ENCODE measurements at regions not wholly inside any gene's neighbourhood (a gene's known extent, or its start where the extent isn't known, plus 50 kb on each side); places are given as distances from the start of the nearest gene placed in this dataset.

- Histone ChIP-seq H3K36me3 (no peaks in the 10 kb centered on the region), H3K9me3 (no peaks in the 10 kb centered on the region), H3K4me3 (no peak overlapping the region), H3K27ac (no peak overlapping the region), H3K27me3 (no peaks in the 10 kb centered on the region), H3K4me1 (no peaks in the 10 kb centered on the region)
- intact Hi-C loops (cut with DNase I; ENCODE audit: low total_unique reads), result no loop called here
- no peak for TF ChIP-seq POLR2A (IDR thresholded peaks at IDR 0.05)
- TF ChIP-seq POLR2AphosphoS5 (IDR thresholded peaks at IDR 0.05), result no peak
- TF ChIP-seq, protein P1, sequence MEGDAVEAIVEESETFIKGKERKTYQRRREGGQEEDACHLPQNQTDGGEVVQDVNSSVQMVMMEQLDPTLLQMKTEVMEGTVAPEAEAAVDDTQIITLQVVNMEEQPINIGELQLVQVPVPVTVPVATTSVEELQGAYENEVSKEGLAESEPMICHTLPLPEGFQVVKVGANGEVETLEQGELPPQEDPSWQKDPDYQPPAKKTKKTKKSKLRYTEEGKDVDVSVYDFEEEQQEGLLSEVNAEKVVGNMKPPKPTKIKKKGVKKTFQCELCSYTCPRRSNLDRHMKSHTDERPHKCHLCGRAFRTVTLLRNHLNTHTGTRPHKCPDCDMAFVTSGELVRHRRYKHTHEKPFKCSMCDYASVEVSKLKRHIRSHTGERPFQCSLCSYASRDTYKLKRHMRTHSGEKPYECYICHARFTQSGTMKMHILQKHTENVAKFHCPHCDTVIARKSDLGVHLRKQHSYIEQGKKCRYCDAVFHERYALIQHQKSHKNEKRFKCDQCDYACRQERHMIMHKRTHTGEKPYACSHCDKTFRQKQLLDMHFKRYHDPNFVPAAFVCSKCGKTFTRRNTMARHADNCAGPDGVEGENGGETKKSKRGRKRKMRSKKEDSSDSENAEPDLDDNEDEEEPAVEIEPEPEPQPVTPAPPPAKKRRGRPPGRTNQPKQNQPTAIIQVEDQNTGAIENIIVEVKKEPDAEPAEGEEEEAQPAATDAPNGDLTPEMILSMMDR (IDR thresholded peaks at IDR 0.05), result no peak
- DNase-seq (ENCODE audit: low spot score in 2 of 2), result no peak
These were observed 90.6 kb upstream of the TOP1 start for GRCh38 chr20:40938020-40938419.

DNA sequence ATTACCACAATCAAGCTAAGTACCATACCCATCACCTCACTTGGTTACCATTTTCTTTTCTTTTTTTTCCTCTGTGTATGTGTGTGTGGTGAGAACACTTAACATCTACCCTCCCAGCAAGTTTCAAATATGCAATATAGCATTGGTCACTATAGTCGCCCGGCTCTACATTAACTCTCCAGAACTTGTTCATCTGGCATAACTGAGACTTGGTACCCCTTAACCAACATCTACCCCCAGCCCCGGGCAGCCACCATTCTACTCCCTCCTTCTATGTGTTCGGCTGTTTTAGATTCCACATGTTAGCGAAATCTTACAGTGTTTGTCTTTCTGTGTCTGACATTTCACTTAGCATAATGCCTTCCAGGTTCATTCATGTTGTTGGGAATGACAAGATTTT lies 89.0 kb upstream of the TOP1 start:
- H3K27me3 ChIP-seq, result no peaks in the 10 kb centered on the region
- H3K4me3 ChIP-seq, result no peak overlapping the region
- no peaks in the 10 kb centered on the region for H3K9me3 ChIP-seq
- no peak overlapping the region for H3K27ac ChIP-seq
- DNase-seq (ENCODE audit: low spot score in 2 of 2), result no peak
- H3K36me3 ChIP-seq, result no peaks in the 10 kb centered on the region
- no peaks in the 10 kb centered on the region for H3K4me1 ChIP-seq
- intact Hi-C loops (cut with DNase I; ENCODE audit: low total_unique reads), result no loop called here
- TF ChIP-seq, protein P1 (IDR thresholded peaks at IDR 0.05), result no peak
- TF ChIP-seq POLR2AphosphoS5 (IDR thresholded peaks at IDR 0.05) (no peak), POLR2A (IDR thresholded peaks at IDR 0.05) (no peak)

DNA sequence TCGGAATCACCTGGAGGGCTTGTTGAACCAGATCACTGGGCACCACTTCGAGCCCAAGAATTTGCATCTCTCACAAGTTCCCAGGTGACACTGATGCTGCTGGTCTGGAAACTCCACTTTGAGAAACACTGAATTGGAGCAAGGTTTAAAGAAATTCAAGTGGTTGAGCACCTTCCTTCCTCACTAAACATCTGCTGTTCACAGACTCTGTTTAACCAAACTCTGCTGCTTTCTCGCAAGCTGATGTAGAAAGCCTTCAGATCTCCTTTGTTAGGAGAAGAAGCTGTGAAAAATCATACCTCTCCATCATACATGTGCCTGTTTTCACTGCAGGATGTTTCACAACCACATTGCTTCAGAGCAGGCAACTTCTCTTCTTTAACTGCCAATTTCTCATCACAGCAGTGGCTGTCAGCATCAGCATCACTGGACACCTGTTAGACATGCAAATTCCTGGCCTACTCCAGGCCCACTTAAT lies 87.5 kb upstream of the TOP1 start:
- Histone ChIP-seq H3K27me3 (no peaks in the 10 kb centered on the region), H3K36me3 (no peaks in the 10 kb centered on the region), H3K9me3 (no peaks in the 10 kb centered on the region), H3K4me1 (no peaks in the 10 kb centered on the region), H3K27ac (no peak overlapping the region), H3K4me3 (no peak overlapping the region)
- DNase-seq (ENCODE audit: low spot score in 2 of 2), result no peak
- TF ChIP-seq, protein P1 (IDR thresholded peaks at IDR 0.05), result no peak
- no peak for TF ChIP-seq POLR2AphosphoS5 (IDR thresholded peaks at IDR 0.05)
- no peak for TF ChIP-seq POLR2A (IDR thresholded peaks at IDR 0.05)
- intact Hi-C loops (cut with DNase I; ENCODE audit: low total_unique reads), result no loop called here

DNA sequence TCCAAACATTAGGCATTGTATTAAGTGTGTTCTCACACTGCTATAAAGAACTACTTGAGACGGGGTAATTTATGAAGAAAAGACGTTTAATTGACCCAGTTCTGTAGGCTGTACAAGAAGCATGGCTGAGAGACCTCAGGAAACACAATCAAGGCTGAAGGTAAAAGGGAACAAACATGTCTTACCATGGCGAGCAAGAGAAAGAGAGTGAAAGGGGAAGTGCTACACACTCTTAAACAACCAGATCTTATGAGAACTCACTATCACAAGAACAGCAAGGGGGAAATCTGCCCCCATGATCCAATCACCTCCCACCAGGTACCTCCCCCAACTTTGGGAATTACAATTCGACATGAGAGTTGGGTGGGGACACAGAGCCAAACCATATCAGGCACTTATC lies 86.6 kb upstream of the TOP1 start:
- H3K4me3 ChIP-seq, result no peak overlapping the region
- no peak for DNase-seq (ENCODE audit: low spot score in 2 of 2)
- H3K4me1 ChIP-seq, result no peaks in the 10 kb centered on the region
- TF ChIP-seq POLR2A (IDR thresholded peaks at IDR 0.05), result no peak
- no peak for TF ChIP-seq POLR2AphosphoS5 (IDR thresholded peaks at IDR 0.05)
- TF ChIP-seq, protein P1 (IDR thresholded peaks at IDR 0.05), result no peak
- H3K27me3 ChIP-seq, result no peaks in the 10 kb centered on the region
- no peaks in the 10 kb centered on the region for H3K9me3 ChIP-seq
- H3K27ac ChIP-seq, result no peak overlapping the region
- H3K36me3 ChIP-seq, result no peaks in the 10 kb centered on the region
- intact Hi-C loops (cut with DNase I; ENCODE audit: low total_unique reads), result no loop called here

DNA sequence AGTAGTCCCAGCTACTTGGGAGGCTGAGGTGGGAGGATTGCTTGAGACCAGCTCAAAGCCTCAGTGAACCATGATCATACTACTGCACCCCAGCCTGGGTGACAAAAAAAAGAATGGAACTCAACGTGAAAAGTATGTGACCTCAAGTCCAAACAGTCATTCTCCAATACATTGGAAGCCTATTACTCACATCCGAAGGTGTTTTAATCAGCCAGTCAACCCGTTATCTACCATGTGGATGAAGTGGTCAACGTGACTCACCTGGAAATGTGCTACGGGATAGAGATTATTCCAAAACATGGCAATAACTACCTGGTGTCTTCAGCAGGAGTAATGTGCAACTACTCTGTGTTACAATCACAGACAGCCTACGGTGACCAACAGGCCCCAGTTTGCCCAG lies 85.8 kb upstream of the TOP1 start:
- Histone ChIP-seq H3K4me3 (no peak overlapping the region), H3K27me3 (no peaks in the 10 kb centered on the region), H3K4me1 (no peaks in the 10 kb centered on the region), H3K36me3 (no peaks in the 10 kb centered on the region), H3K27ac (no peak overlapping the region), H3K9me3 (no peaks in the 10 kb centered on the region)
- TF ChIP-seq POLR2A (IDR thresholded peaks at IDR 0.05), result no peak
- intact Hi-C loops (cut with DNase I; ENCODE audit: low total_unique reads), result no loop called here
- DNase-seq (ENCODE audit: low spot score in 2 of 2), result no peak

GRCh38 chr20:40943591-40943990 lies 85.0 kb upstream of the TOP1 start:
- Histone ChIP-seq H3K27ac (no peak overlapping the region), H3K4me1 (no peaks in the 10 kb centered on the region), H3K27me3 (no peaks in the 10 kb centered on the region), H3K9me3 (no peaks in the 10 kb centered on the region), H3K36me3 (no peaks in the 10 kb centered on the region), H3K4me3 (no peak overlapping the region)
- no peak for DNase-seq (ENCODE audit: low spot score in 2 of 2)
- intact Hi-C loops (cut with DNase I; ENCODE audit: low total_unique reads), result no loop called here
- no peak for TF ChIP-seq POLR2AphosphoS5 (IDR thresholded peaks at IDR 0.05)
- TF ChIP-seq, protein P1 (IDR thresholded peaks at IDR 0.05), result no peak

Measured in breast epithelium (tissue), 4 donors.